NCI-H2107 treated with DMSO at 0.1 percent for 48 hours (cell line): ENCODE measurements at regions not wholly inside any gene's neighbourhood (a gene's known extent, or its start where the extent isn't known, plus 50 kb on each side); places are given as distances from the start of the nearest gene placed in this dataset.

Experiments
- DNase-seq: peaks from one replicate; lab custom pipeline; 2025; ENCODE audit not compliant: unreplicated experiment; lab: John Stamatoyannopoulos, UW

DNA sequence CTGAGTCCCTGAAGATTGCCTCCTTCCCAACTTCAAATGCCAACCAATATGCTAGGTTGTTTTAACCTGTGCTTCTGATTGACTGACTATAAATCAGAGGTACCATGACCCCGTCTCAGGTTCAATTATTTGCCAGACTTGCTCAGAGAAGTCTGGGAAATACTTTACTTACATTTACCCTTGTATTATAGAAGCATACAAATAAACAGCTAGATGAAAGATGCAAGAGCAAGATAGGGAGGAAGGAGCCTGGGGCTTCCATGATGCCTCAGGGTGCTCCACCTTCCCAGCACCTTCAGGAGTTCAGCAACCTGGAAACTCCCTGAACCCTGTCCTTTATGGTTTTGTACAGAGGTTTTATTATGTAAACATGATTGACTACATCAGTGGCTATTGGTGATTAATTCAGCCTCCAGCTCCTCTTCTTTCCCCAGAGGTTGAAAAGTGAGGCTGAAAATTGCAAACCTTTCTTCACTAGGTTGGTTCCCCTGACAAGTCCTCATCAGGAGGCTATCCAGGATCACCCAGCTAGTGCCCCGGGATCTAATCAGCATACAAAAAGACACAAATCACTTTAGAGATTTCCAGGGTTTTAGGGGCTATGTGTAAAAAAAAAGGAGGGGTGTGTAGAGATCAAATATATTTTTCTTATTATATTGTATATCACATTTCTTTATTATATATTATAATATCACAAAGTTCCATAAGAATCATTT lies 547.7 kb downstream of the EPM2A start:
- no peak for DNase-seq

DNA sequence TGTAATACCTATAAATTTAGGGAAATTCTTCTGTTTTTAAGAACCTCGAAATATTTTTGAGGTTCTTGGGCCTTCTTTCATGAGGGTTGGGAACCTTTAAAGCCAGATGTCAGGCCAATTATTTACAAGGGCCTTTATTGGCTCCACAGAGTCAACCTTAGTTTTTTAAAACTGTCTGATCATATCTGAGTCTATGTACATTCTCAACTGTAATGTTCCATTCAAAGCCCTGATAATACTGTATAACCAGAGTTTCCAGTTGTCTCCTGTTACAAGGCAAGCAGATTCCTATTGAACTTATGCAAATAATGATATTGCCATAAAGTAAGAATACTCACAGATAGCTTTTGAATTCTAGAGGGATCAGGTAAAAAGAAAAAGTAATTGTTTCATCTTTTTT lies 545.5 kb downstream of the EPM2A start:
- no peak for DNase-seq

DNA sequence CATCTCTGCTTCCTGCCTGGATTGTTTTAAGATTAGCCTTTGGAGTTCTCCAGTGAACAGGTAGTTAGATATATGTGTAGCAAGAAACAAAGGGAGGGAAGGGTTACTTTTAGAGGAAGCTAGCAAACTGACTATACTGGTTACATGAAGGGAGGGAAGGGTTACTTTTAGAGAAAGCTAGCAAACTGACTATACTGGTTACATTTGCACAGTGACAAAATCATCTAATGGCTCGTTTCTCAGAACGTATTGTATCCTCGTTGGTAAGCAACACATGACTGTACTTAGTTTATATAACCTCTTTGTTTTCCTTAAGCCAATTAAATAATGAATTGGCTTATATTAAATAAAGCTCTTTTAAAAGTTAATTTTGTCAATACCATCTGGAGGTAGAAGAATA lies 540.9 kb downstream of the EPM2A start:
- no peak for DNase-seq

DNA sequence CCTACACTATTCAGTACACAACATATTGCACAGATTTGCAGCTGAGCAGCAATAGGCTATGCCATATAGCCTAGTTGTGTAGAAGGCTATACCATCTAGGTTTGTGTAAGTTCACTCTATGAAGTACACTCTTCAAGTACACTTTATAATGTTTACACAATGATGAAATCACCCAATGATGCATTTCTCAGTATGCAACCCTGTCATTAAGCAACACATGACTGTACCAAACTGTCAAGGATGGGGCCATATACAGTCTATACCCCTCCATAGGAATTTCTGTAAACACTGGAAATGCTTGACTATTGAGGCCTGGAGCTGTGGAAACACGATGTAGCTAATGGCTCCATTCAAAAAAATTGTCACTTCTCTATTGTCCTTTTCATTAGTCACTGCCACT lies 535.4 kb downstream of the EPM2A start:
- DNase-seq = peak; percentile 4

DNA sequence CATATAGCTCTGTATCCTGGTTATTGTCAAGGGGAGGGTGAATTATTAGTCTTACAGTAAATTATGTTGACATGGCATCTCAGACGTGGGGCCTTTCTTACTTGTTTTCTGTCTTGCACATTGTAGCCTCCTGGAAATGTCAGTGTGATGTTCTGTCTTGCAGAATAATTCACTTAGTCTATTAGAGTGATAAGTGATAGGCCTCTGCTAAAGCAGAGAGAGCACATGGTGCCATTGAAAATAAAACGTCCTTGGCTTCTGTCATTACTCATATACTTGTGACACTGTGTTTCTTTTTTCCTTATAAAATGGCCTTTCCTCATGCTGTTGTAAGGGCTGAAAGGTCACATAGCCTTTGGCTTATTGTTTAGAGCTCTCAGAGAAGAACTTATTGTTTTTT lies 531.0 kb downstream of the EPM2A start:
- DNase-seq = no peak

DNA sequence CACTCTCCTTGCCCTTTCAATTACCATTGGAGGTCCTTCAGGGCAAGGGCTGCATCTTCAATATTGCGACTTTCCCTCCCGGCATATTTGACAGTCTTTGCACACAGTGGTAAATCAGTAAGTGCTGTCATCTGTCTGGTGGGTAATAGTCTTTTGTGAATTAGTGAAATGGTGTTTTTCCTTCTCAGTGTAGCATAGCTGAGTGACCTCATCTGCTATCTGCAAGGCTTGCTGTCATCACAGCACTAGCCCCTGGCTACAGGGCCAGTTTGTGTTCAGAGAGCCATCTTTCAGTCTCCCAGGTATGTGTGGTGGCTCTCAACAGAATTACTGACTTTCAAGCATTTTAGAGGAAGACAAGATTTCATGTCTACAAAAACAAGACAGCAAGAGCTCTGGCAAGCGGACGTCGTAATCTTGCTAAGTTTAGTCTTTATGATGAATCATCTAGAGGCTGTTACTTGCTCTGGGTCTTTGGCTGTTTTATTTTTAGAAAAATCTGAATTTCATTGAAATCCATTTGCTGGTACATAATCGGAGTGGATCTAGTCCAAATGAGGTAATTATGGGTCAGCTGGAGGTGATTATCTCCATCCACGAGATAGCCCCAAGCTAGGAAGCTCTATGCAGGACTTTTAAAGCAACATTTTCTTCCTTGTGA lies 528.9 kb downstream of the EPM2A start:
- no peak for DNase-seq

DNA sequence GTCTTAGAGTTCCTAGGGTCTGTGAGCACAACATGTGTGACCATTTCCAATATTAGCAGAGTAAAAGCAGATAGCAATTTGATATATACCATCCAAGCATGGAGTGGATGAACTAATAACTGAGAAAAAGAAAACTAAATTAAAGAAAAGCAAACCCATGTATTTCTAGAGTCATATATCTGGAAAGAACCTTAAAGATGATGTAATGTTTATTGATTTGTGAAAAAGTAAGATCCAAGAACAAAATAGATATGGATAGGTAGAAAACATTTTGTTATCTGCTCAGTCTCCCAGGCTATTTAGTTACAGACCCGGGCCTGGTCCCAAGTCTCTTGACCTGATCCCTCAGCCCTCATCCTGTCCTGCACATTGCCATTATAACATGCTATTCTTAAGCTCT lies 526.8 kb downstream of the EPM2A start:
- no peak for DNase-seq

DNA sequence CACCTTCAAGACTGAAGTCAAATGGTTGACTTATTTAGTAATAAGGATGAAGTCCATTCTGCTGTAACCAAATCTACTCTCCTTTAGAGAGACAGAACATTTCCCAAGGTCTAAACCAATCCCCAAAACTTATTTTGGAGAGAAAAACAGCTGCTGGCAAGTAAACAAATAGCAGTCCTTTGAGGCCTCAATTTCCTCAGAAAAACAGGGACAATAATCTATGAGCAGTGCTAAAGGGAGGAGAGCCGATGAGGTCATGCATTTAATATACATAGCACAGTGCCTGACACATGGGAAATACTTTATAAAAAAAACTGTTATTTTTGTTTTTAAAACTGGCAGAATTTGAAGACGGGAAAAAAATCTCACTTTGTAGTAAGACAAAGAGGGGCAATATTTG lies 526.0 kb downstream of the EPM2A start:
- no peak for DNase-seq

DNA sequence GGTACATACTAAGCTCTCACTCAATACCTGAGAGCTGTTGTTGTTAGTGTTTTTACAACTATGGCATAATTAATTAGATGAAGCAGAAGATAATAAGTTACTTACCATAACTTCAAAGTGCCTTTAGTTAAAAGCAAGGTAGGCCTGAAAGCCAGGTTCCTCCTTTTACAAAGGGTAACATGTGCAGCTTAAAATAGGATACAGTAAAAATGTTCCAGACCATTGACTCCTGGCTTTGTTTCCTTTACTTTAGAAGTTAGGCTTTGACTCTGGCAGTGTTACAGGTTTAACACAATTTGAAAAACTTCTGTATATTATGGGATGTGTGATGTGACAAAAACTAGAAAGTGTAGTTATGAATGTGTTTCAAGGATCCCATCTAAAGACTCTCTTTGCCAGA lies 522.5 kb downstream of the EPM2A start:
- peak; percentile 14 for DNase-seq

DNA sequence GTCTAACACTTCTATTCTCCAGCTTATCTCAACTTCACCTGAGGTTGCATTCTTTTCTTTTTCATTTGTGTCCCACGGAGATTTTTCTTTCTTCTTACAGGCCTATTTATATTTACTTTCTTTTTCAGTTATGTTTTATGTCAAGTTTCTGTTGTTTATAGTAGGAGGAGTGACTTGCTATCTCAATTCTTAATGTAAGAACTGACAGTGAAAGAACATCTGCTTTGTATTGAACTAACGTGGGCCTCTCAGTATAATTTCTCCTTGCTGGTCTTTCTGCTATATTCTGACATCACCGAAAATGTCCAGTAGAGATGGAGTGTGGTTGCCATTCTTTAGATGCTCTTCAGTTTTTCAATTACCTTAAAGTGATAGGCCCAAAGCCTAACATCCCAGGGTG lies 521.7 kb downstream of the EPM2A start:
- DNase-seq = no peak

DNA sequence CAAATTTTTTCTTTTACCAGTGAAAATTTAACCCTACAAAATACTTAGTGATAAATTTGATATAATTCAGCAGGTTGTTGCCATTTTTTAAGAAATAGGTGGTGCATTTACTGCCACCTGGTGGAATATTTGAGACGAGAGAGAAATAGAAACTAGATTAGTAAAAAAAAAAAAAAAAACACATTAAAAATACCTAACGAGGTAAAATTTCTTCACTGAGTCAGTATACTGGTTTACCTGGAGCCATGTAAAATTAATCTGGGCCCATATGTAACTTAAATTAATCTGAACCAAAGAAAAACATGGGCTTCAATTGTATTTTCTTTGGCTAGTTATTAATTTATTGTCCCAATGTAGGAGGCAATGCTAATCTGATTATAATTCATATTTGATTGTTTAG lies 520.8 kb downstream of the EPM2A start:
- DNase-seq = peak; percentile 18

DNA sequence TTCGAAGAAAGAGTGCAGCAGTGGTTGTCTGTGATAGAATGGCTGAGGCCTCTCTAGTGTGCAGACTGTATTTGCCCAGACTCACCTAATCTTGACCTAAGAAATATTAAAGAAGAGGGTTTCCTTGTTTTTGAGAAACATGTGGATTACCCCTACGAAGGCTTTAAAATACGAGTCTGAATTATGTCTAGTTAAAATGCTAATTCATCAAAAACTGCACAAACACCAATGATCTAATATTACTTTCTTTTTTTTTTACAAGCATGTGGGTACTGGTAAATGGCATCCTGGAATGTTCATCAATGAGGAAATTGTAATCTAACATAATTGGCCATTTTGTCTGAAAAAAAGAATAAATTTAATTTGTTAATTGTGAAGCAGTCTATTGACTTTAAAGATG lies 510.9 kb downstream of the EPM2A start:
- DNase-seq = no peak

DNA sequence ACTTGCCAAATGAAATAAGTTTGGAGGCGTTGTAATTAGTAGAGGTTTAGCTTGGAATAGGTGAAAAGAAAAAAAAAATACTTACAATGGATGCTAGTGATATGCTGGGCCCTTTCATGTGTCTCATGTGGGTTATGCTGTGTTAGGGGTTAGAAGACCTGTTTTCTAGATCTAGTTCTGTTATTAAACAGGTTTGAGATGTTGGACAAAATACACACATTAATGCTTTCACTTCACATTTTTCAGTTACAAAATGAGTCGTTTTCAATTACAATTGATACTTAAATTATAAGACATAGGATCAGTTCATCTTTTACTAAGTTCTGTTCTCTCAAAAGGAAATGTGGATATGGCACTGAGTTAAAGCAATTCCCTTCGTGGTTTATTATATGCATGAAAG lies 509.8 kb downstream of the EPM2A start:
- DNase-seq = no peak

DNA sequence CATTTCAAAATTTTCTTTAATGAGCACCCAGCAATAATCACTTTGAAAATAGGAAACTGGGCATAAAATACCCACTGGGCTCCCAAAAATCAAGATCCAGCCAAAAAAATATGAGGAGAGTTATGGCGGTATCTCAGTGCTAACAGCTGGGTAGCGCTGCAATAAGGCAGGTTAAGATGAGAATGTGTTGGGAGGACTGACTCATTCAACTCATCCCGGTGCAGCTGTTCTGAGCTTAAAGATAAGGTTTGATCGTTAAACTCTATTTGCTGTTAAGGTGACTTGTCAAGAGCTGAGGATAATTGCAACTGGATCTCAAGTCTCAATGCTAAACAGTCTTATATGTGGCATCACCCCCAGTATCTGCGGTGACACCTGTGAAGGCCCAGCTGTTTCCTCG lies 507.7 kb downstream of the EPM2A start:
- no peak for DNase-seq

DNA sequence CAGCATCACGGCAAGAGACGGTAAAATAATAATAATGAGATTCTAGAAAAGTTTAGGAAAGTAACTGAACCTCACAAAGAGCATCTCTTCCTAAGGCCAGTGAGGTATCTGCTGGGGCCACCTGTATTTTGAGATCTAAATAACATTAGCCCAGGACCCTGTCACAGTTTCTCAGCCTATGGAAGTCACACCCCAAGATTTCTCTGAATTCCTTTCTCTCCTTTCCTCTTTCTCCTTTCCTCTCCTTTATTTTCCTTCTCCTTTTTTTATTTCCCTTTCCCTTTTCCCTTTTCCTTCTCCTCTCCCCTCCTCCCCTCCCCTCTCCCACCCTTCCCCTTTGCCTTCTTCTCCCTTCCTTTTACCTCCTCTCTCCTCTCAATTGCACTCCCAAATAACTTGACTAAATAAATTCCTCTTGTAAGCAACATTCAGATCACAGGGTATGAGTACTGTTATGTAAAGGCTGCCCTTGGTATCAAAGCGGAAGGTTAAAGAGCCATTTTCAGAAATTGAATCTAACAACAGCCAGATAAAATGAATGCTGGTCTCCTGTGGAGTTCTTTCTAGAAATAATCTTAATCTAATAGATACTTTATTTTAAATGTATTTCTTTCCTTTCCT lies 506.2 kb downstream of the EPM2A start:
- DNase-seq = no peak

DNA sequence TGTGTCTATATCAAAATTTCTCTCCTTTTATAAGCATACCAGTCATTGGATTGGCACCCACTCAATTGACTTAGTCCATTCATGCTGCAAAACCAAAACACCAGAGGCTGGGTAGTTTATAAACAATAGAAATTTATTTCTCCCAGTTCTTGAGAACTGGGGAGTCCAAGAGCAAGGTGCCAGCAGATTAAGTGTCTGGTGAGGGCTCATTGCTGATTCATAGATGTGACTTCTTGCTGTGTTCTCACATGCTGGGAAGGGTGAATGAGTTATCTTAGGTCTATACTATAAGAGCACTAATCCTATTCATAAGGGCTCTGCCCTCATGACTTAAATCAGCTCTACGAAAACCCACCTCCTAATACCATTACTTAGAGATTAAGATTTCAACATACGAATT lies 501.4 kb downstream of the EPM2A start:
- no peak for DNase-seq

DNA sequence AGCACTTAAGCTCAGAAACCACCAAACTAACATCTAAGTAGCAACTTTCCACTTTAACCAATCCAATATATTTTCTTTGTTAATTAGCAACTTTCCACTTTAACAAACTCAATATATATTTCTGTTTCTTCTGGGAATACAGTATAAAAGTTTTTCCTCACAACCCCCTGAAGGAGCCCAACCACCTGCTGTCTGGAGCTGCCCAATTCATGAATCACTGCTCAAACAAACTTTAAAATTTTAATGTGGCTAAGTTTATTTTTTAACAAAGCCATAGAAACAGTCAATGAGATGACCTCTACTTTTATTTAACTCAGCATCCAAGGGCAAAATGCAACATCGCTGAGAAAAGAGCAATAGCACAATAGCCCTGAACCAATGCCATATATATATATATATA lies 500.1 kb downstream of the EPM2A start:
- no peak for DNase-seq

DNA sequence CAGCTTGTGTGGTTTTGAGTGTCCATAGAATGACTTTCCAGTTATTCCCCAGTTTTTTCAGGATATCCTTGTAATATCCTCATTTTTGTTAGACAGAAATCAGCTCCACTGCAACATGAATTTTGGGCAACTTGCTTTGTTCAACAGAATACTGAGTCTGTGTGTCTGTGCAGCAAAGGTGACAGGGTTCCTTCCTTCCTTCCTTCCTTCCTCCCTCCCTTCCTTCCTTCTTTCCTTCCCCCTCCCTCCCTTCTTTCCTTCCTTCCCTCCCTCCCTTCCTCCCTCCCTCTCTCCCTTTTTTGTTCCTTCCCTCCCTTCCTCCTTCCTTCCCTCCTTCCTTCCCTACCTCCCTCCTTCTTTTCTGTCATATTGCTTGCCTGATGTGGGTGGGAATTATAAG lies 496.5 kb downstream of the EPM2A start:
- DNase-seq = no peak

DNA sequence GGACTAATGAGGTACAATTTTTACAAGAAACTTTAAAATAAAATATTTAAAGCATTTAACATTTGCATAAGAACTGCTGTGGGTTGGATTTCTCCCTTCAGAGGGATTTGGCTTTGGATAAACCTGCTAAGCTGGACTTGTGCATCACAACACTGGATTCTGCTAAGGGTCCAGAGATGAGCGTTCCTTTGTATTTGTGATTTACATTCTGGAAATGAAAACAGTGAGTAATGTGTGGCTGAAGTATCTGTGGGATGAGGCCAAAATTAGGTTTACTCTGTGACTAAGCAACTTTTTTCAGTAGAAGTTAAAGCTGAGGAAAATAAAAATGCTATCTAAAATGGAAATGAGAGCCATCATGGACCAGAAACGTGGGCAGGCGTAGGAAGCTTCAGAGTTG lies 494.3 kb downstream of the EPM2A start:
- DNase-seq = no peak

DNA sequence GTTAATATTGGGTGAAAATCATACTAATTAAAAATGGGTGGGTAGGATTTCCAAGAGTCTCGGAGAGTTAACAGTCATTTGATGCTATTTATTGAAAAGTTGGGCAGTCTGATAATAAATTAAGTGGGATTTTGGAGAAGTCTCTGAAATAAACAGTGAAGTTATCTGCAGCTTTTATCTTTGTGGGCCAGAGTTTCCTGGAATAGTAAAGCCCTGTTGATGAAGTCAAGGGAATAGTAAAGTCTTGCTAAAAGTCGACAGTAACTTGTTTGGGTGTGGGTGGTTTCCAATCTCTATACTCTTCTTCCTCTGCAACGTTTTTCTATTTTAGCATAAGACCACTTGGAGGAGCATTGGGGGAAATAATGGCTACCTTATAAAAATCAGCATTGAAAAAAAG lies 493.6 kb downstream of the EPM2A start:
- no peak for DNase-seq

DNA sequence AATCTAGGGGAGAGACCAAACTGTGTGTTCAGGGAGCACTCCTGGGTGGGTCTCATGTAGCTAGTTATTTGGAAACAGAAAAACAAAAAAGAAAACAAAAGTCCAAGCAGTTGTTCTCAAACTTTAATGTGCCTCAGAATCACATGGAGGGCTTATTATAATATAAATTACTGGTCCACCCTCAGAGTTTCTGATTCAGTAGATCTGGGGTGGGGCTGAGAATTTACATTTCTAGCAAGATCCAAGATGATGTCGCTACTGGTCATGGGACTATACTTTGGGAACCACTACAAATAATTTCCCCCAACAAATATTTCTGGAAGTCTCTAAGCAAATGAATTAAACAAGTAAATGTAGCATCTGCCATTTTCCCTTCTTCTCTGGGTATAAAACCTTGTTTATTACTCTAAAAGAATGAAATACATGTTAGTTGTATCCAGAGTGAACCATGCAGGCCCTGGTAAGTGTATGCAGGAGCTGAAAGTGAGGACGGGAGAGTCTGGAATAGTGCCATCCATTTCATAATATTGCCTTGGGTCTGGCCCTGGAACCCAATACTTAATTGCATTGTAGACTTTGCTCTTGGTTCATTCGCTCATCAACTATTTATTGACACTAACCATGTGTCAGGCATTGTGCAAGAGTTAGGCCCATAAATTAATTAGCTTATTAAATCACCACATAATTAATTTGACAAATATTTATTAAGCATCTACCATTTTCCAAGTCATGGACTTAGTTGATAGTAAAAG lies 490.8 kb downstream of the EPM2A start:
- DNase-seq = no peak

DNA sequence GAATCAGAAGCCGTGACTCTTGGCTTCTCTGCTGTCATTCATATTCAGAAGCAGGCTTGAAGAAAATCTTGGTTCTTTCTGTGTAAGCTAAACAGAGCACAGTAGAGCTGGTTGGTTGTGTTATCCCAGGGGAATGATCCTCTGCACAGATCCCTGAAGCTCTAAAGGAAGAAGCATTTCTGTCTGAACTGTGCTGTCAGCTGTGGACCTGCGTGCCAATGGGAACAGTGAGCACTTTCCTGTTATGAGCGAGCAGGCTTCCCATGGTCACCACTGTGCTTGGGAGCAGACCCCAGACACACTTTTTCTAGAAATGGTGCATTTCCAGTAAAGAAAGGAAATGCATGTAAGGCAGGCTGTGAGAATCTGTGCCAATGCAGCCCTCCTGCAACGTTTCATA lies 490.2 kb downstream of the EPM2A start:
- no peak for DNase-seq
